Left lung (tissue), 4 donors: ENCODE measurements at regions not wholly inside any gene's neighbourhood (a gene's known extent, or its start where the extent isn't known, plus 50 kb on each side); places are given as distances from the start of the nearest gene placed in this dataset.

Experiments
- ATAC-seq: fragments of 200-7000 bp; cut with Tn5 transposase; one replicate; pipeline ENCODE4 v1.9.1; 2020; ENCODE audit warnings: moderate library complexity
- DNase-seq, 4 donors: peaks; one replicate each; pipeline ENCODE4 v3.0.0-alpha.2; 2013 to 2020
- H3K27ac ChIP-seq, 2 donors: fragments of 200-600 bp; sonication (generic) in 1 of 2; one replicate each; pipeline versions ENCODE4 v1.5.0 to v1.8.0; 2020 to 2021
- H3K27me3 ChIP-seq, 2 donors: fragments of 200-600 bp; sonication (generic) in 1 of 2; one replicate each; pipeline versions ENCODE4 v1.5.0 to v1.8.0; 2020 to 2021
- H3K36me3 ChIP-seq, 2 donors: fragments of 200-600 bp; sonication (generic) in 1 of 2; one replicate each; pipeline versions ENCODE4 v1.5.0 to v1.8.0; 2020 to 2021
- H3K4me1 ChIP-seq, 2 donors: fragments of 200-600 bp; one replicate each; pipeline ENCODE4 v1.8.0; 2021
- H3K4me3 ChIP-seq, 2 donors: fragments of 200-600 bp; sonication (generic) in 1 of 2; one replicate each; pipeline versions ENCODE4 v1.5.0 to v1.8.0; 2020 to 2021; ENCODE audit warnings: mild to moderate bottlenecking in 1 of 2
- H3K9me3 ChIP-seq, 2 donors: fragments of 200-600 bp; sonication (generic) in 1 of 2; one replicate each; pipeline versions ENCODE4 v1.5.0 to v1.8.0; 2020 to 2021
- intact Hi-C, 2 donors: fragments of 100-400 bp; cut with DNase I; formaldehyde crosslinking; loops; one replicate each; pipeline versions ENCODE4 v1.11.2 to v1.14.2; 2022
- TF ChIP-seq, protein P1 (sequence below), 2 donors: fragments of 200-600 bp; sonication (generic) in 1 of 2; IDR thresholded peaks; one replicate each; pipeline versions ENCODE4 v1.5.0 to v1.8.0; 2021; ENCODE audit warnings: antibody characterized with exemption in 2 of 2
- donor health status: DM: no; HTN: yes; CAD: no.
- donor health status: DM: no; HTN: no; CAD: no.

DNA sequence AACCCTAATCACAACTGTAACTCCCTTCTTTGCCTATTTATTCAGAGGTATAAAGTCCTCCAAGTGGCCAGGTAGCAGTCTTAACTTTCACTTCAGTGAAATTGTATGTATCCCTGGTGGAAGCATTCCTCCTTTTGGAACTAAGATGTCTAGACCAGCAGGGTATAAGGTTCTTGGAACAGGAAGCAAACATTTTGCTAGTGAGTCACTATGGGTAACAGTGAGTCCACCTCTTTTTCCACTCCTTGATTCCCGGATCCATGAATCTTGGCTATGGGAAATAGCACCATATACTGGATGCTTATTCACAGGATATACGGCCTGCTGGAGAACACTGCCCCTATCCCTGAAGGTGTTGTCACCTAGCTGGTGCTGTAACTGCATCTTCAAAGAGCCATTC, 80.2 kb downstream of the KCNA5 start:
- DNase-seq (no peak), ATAC-seq (no peak)
- Histone ChIP-seq H3K36me3 (no peaks in the 10 kb centered on the region), H3K27me3 (peaks cover 0 to 8% of the 10 kb centered on the region in 2 donors), H3K27ac (no peak overlapping the region), H3K4me3 (no peak overlapping the region), H3K4me1 (no peaks in the 10 kb centered on the region), H3K9me3 (no peaks in the 10 kb centered on the region)
- intact Hi-C loops: no loop called here
- TF ChIP-seq, protein P1, sequence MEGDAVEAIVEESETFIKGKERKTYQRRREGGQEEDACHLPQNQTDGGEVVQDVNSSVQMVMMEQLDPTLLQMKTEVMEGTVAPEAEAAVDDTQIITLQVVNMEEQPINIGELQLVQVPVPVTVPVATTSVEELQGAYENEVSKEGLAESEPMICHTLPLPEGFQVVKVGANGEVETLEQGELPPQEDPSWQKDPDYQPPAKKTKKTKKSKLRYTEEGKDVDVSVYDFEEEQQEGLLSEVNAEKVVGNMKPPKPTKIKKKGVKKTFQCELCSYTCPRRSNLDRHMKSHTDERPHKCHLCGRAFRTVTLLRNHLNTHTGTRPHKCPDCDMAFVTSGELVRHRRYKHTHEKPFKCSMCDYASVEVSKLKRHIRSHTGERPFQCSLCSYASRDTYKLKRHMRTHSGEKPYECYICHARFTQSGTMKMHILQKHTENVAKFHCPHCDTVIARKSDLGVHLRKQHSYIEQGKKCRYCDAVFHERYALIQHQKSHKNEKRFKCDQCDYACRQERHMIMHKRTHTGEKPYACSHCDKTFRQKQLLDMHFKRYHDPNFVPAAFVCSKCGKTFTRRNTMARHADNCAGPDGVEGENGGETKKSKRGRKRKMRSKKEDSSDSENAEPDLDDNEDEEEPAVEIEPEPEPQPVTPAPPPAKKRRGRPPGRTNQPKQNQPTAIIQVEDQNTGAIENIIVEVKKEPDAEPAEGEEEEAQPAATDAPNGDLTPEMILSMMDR (IDR thresholded peaks at IDR 0.05): no peak

GRCh38 chr12:5124401-5124800, 80.7 kb downstream of the KCNA5 start:
- no peak for ATAC-seq
- H3K4me1 ChIP-seq: no peaks in the 10 kb centered on the region

GRCh38 chr12:5134861-5135525, 91.3 kb downstream of the KCNA5 start:
- TF ChIP-seq, protein P1 (IDR thresholded peaks at IDR 0.05): no peak
- ATAC-seq: no peak
- Histone ChIP-seq H3K27me3 (peaks cover 0 to 12% of the 10 kb centered on the region in 2 donors), H3K4me1 (no peaks in the 10 kb centered on the region), H3K27ac (no peak overlapping the region), H3K9me3 (peaks cover 0 to 7% of the 10 kb centered on the region in 2 donors), H3K36me3 (no peaks in the 10 kb centered on the region), H3K4me3 (no peak overlapping the region)
- intact Hi-C loops: no loop called here
- no peak for DNase-seq

More at GRCh38 chr12:5124401-5124800, 80.7 kb downstream of the KCNA5 start:
- no peaks in the 10 kb centered on the region for H3K36me3 ChIP-seq
- peaks cover 0 to 8% of the 10 kb centered on the region in 2 donors for H3K27me3 ChIP-seq
- H3K27ac ChIP-seq: no peak overlapping the region
- TF ChIP-seq, protein P1 (IDR thresholded peaks at IDR 0.05): no peak
- no peaks in the 10 kb centered on the region for H3K9me3 ChIP-seq
- intact Hi-C loops: no loop called here
- DNase-seq: no peak
- no peak overlapping the region for H3K4me3 ChIP-seq

DNA sequence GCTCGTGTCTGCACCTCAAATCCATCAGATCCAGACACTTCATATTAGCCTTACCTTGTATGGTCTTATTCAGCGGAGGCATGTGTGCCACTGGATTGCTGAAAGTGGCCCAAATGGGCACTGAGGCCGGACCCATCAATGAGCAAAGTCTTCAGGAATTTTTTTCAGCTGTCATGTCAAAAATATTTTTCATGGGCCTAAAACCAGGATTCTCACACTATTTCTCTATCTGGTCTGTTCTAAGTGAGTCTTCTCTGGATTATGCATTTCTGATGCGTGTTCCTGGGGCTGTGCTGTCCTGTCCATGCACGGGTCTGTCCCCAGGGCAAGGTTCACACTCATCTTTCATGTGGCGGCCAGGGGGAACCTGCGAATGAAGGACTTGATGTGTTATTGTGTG, 94.6 kb downstream of the KCNA5 start:
- no peaks in the 10 kb centered on the region for H3K4me1 ChIP-seq
- no peak overlapping the region for H3K27ac ChIP-seq
- no peaks in the 10 kb centered on the region for H3K36me3 ChIP-seq
- peaks cover 0 to 7% of the 10 kb centered on the region in 2 donors for H3K9me3 ChIP-seq
- H3K4me3 ChIP-seq: no peak overlapping the region
- H3K27me3 ChIP-seq: no peaks in the 10 kb centered on the region
- intact Hi-C loops: no loop called here
- DNase-seq (no peak), ATAC-seq (no peak)
- TF ChIP-seq, protein P1 (IDR thresholded peaks at IDR 0.05): no peak

DNA sequence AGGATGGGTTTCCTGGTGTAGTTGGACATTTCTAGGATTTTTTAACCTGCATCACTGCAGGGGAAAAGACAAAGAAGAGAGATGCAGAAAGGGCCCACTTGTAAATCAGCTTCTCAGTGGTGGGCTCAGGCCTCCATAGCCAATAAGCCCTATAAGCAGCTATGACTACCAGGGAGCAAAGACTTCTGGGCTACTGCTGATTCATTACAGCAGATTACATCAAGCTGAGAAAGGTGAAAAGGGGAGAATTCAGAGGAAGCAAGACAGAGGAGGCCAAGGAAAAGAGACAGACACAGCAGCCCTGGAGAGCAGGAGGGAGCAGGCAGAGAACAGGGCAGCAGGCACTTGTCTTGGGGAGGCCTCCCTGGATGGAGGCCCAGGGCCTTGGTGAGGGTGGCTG, 95.2 kb downstream of the KCNA5 start:
- TF ChIP-seq, protein P1 (IDR thresholded peaks at IDR 0.05): no peak
- DNase-seq: no peak
- Histone ChIP-seq H3K27me3 (no peaks in the 10 kb centered on the region), H3K4me3 (no peak overlapping the region), H3K36me3 (no peaks in the 10 kb centered on the region), H3K27ac (no peak overlapping the region), H3K9me3 (peaks cover 0 to 7% of the 10 kb centered on the region in 2 donors), H3K4me1 (no peaks in the 10 kb centered on the region)
- ATAC-seq: no peak
- intact Hi-C loops: no loop called here
